Lower leg skin (tissue), 3 donors: ENCODE measurements at regions not wholly inside any gene's neighbourhood (a gene's known extent, or its start where the extent isn't known, plus 50 kb on each side); places are given as distances from the start of the nearest gene placed in this dataset.

ENCODE experiments used
- POLR2A ChIP-seq, 2 donors: fragments of 450-650 bp; IDR thresholded peaks; one replicate each; pipeline ENCODE4 v1.6.1; 2016 to 2017; ENCODE audit warnings: antibody characterized with exemption in 2 of 2, mild to moderate bottlenecking in 1 of 2, moderate library complexity in 1 of 2
- TF ChIP-seq, protein P1 (sequence below), 3 donors: fragments of 450-650 bp; IDR thresholded peaks; one replicate each; pipeline ENCODE4 v1.5.1; 2016; ENCODE audit warnings: antibody characterized with exemption in 3 of 3, mild to moderate bottlenecking in 3 of 3, moderate library complexity in 2 of 3

DNA sequence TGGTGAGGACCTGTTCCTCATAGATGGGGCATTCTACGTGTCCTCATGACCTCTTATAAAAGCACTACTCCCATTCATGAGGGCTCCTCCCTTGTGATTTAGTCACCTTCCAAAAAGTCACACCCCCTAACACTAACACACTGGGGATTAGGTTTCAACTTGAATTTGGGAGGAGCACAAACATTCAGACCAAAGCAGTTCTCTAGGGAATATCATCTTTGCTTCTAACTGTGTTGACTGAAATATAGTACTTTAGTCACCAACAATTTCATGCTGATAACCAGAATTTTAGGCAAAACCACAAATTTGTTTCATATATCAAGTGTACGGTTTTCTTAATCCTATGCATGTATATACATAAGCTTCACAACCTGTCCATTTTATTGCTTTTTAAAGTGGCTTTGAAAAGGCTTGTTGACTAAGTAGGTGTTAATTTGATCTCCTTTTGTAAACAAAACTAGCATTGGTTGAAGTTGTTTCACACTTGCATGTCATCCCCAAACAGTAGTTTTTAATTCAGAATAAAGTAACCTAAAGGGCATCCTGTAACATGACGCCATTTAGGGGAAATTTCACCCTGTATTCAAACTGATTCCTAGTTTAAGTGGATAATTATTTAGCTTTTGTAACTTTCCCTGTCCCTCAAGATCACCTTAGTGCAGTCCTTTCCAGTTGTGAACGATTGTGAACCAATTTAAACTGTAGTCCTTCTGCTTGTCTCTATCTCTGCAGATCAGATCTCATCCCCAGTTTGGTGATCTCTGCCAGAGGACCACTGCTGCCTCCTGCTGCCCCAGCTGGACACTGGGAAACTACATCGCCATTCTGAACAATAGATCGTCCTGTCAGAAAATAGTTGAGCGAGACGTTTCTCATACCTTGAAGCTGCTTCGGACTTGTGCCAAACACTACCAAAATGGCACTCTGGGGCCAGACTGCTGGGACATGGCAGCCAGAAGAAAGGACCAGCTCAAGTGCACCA, 141.1 kb downstream of the TLR5 start:
- TF ChIP-seq, protein P1, sequence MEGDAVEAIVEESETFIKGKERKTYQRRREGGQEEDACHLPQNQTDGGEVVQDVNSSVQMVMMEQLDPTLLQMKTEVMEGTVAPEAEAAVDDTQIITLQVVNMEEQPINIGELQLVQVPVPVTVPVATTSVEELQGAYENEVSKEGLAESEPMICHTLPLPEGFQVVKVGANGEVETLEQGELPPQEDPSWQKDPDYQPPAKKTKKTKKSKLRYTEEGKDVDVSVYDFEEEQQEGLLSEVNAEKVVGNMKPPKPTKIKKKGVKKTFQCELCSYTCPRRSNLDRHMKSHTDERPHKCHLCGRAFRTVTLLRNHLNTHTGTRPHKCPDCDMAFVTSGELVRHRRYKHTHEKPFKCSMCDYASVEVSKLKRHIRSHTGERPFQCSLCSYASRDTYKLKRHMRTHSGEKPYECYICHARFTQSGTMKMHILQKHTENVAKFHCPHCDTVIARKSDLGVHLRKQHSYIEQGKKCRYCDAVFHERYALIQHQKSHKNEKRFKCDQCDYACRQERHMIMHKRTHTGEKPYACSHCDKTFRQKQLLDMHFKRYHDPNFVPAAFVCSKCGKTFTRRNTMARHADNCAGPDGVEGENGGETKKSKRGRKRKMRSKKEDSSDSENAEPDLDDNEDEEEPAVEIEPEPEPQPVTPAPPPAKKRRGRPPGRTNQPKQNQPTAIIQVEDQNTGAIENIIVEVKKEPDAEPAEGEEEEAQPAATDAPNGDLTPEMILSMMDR (IDR thresholded peaks at IDR 0.05) = no peak
- no peak for TF ChIP-seq POLR2A (IDR thresholded peaks at IDR 0.05)
